GM23338 (cell line): ENCODE measurements at regions not wholly inside any gene's neighbourhood (a gene's known extent, or its start where the extent isn't known, plus 50 kb on each side); places are given as distances from the start of the nearest gene placed in this dataset.

ENCODE experiments used
- ATAC-seq: fragments of 200-7000 bp; cut with Tn5 transposase; 3 replicates; pipeline ENCODE4 v1.9.1; 2020
- DNase-seq: peaks from one replicate; pipeline ENCODE4 v3.0.0-alpha.2; 2015; ENCODE audit warnings: low spot score
- H2AFZ ChIP-seq: fragments of 200-600 bp; sonication (generic); 2 replicates; pipeline ENCODE4 v1.8.0; 2016; ENCODE audit warnings: antibody characterized with exemption, mild to moderate bottlenecking, moderate library complexity
- H3F3A ChIP-seq: fragments of 200-600 bp; sonication (generic); replicated peaks from 2 replicates; pipeline ENCODE4 v1.8.0; 2017; ENCODE audit warnings: antibody characterized with exemption, mixed run types, low read depth
- H3K27ac ChIP-seq: fragments of 200-600 bp; sonication (generic); 2 replicates; pipeline ENCODE4 v1.6.1; 2016; ENCODE audit warnings: low read depth
- H3K27me3 ChIP-seq: fragments of 200-600 bp; sonication (generic); 2 replicates; pipeline ENCODE4 v1.8.0; 2016; ENCODE audit warnings: mild to moderate bottlenecking, mixed run types, moderate library complexity; ENCODE audit not compliant: insufficient read depth
- H3K36me3 ChIP-seq: fragments of 200-600 bp; sonication (generic); 2 replicates; pipeline ENCODE4 v1.8.0; 2016; ENCODE audit warnings: mild to moderate bottlenecking; ENCODE audit not compliant: insufficient read depth
- H3K4me1 ChIP-seq: fragments of 200-600 bp; sonication (generic); 2 replicates; pipeline ENCODE4 v1.8.0; 2016; ENCODE audit warnings: mild to moderate bottlenecking, moderate library complexity; ENCODE audit not compliant: insufficient read depth
- H3K4me2 ChIP-seq: fragments of 200-600 bp; sonication (generic); 2 replicates; pipeline ENCODE4 v1.7.1; 2017; ENCODE audit warnings: mixed run types
- H3K4me3 ChIP-seq: fragments of 200-600 bp; sonication (generic); 2 replicates; pipeline ENCODE4 v1.6.1; 2016; ENCODE audit warnings: mixed run types
- H3K79me2 ChIP-seq: fragments of 200-600 bp; sonication (generic); replicated peaks from 2 replicates; pipeline ENCODE4 v1.8.0; 2017; ENCODE audit warnings: mild to moderate bottlenecking; ENCODE audit not compliant: insufficient read depth
- H3K9me2 ChIP-seq: fragments of 200-600 bp; sonication (generic); 2 replicates; pipeline ENCODE4 v1.8.0; 2017; ENCODE audit not compliant: insufficient read depth
- H4K20me1 ChIP-seq: fragments of 200-600 bp; sonication (generic); replicated peaks from 2 replicates; pipeline ENCODE4 v1.8.0; 2017; ENCODE audit warnings: mild to moderate bottlenecking; ENCODE audit not compliant: insufficient read depth
- H3K27ac Mint-ChIP-seq: 2 replicates; pipeline ENCODE4 v1.8.0; 2020; ENCODE audit warnings: inconsistent platforms, mild to moderate bottlenecking, moderate library complexity, mixed read lengths
- H3K27me3 Mint-ChIP-seq: 3 replicates; pipeline ENCODE4 v1.8.0; 2022; ENCODE audit warnings: low read depth, mild to moderate bottlenecking, moderate library complexity, mixed read lengths, inconsistent platforms; ENCODE audit not compliant: insufficient read depth, poor library complexity
- H3K36me3 Mint-ChIP-seq: 3 replicates; pipeline ENCODE4 v1.8.0; 2021; ENCODE audit warnings: low read depth, mild to moderate bottlenecking, inconsistent platforms, moderate library complexity, mixed read lengths
- H3K4me1 Mint-ChIP-seq: 3 replicates; pipeline ENCODE4 v1.8.0; 2020; ENCODE audit warnings: mild to moderate bottlenecking, inconsistent platforms, mixed read lengths
- H3K4me3 Mint-ChIP-seq: 3 replicates; pipeline ENCODE4 v1.8.0; 2021; ENCODE audit warnings: moderate library complexity, mild to moderate bottlenecking, inconsistent platforms, mixed read lengths
- H3K9me3 Mint-ChIP-seq: 3 replicates; pipeline ENCODE4 v1.8.0; 2020; ENCODE audit warnings: moderate library complexity, mild to moderate bottlenecking, inconsistent platforms, mixed read lengths
- CREB1 ChIP-seq: fragments of 250-450 bp; sonication (Bioruptor Pico); IDR thresholded peaks from 2 replicates; pipeline ENCODE4 v1.5.0; 2020; ENCODE audit warnings: low read depth, mild to moderate bottlenecking, moderate library complexity
- ETS1 ChIP-seq: IDR thresholded peaks from 2 replicates; pipeline ENCODE4 v1.6.1; 2016; ENCODE audit warnings: antibody characterized with exemption
- EZH2 ChIP-seq: fragments of 200-600 bp; sonication (generic); IDR thresholded peaks from one replicate; pipeline ENCODE4 v1.8.0; 2017; ENCODE audit warnings: antibody characterized with exemption, mild to moderate bottlenecking, low read depth; ENCODE audit not compliant: unreplicated experiment
- EZH2phosphoT487 ChIP-seq: fragments of 200-600 bp; sonication (generic); IDR thresholded peaks from one replicate; pipeline ENCODE4 v1.8.1; 2018; ENCODE audit warnings: antibody characterized with exemption; ENCODE audit not compliant: unreplicated experiment
- JUNB ChIP-seq: IDR thresholded peaks from one replicate; pipeline ENCODE4 v1.6.1; 2016; ENCODE audit warnings: antibody characterized with exemption; ENCODE audit not compliant: unreplicated experiment
- NANOG ChIP-seq: IDR thresholded peaks from 2 replicates; pipeline ENCODE4 v1.6.1; 2016; ENCODE audit warnings: antibody characterized with exemption, borderline replicate concordance
- POLR2AphosphoS5 ChIP-seq: IDR thresholded peaks from 2 replicates; pipeline ENCODE4 v1.6.1; 2016; ENCODE audit warnings: antibody characterized with exemption, low read depth
- REST ChIP-seq: IDR thresholded peaks from one replicate; pipeline ENCODE4 v1.6.1; 2018; ENCODE audit warnings: antibody characterized with exemption; ENCODE audit not compliant: unreplicated experiment
- STAT1 ChIP-seq: IDR thresholded peaks from one replicate; pipeline ENCODE4 v1.6.1; 2016; ENCODE audit warnings: antibody characterized with exemption; ENCODE audit not compliant: unreplicated experiment
- ZNF114 ChIP-seq: fragments of 250-450 bp; sonication (Bioruptor Pico); IDR thresholded peaks from 2 replicates; pipeline ENCODE4 v1.5.0; 2020; ENCODE audit warnings: mild to moderate bottlenecking, moderate library complexity
- ZNF331 ChIP-seq: fragments of 250-450 bp; sonication (Bioruptor Pico); IDR thresholded peaks from 2 replicates; pipeline ENCODE4 v1.5.0; 2020; ENCODE audit warnings: low read depth, mild to moderate bottlenecking, moderate library complexity
- ZNF462 ChIP-seq: fragments of 250-450 bp; sonication (Bioruptor Pico); IDR thresholded peaks from 2 replicates; pipeline ENCODE4 v1.5.0; 2020; ENCODE audit warnings: mild to moderate bottlenecking, moderate library complexity

GRCh38 chr14:98240376-98240775 lies 1031.6 kb downstream of the BCL11B start (continued):
- TF ChIP-seq REST (no peak), JUNB (no peak), EZH2 (no peak), ZNF114 (CRISPR knock-in tag) (no peak), ETS1 (no peak)

- no peak overlapping the region for H3K4me3 ChIP-seq
- H3K36me3 Mint-ChIP-seq, result 0 out of 3 replicates have a peak, but pooled peaks cover 5% of the 10 kb centered on the region
- TF ChIP-seq EZH2phosphoT487, result no peak
- TF ChIP-seq ZNF462 (CRISPR knock-in tag), result no peak
- TF ChIP-seq EZH2, result no peak
- no peak for TF ChIP-seq JUNB
- TF ChIP-seq CREB1, result no peak
- no peak for TF ChIP-seq ETS1
- no peak for TF ChIP-seq NANOG
- no peak for TF ChIP-seq POLR2AphosphoS5
- TF ChIP-seq ZNF331 (CRISPR knock-in tag), result no peak
- TF ChIP-seq STAT1, result no peak
Observed at GRCh38 chr14:98242903-98243302, 1029.1 kb downstream of the BCL11B start.

More at GRCh38 chr14:98242903-98243302, 1029.1 kb downstream of the BCL11B start:
- Histone ChIP-seq H3K27me3 (no peaks in the 10 kb centered on the region), H3K27ac (no peak overlapping the region), H3K4me2 (no peak overlapping the region), H4K20me1 (no peaks in the 10 kb centered on the region), H2AFZ (no peak overlapping the region; the same call in 1 of the 2 replicates), H3K9me2 (no peaks in the 10 kb centered on the region), H3K36me3 (no peaks in the 10 kb centered on the region), H3K4me1 (no peaks in the 10 kb centered on the region), H3K79me2 (no peaks in the 10 kb centered on the region), H3F3A (no peaks in the 10 kb centered on the region)
- Mint-ChIP-seq H3K4me3 (no peak overlapping the region), H3K27me3 (peaks cover 3% of the 10 kb centered on the region), H3K27ac (no peak overlapping the region), H3K9me3 (peaks cover 11% of the 10 kb centered on the region), H3K4me1 (no peaks in the 10 kb centered on the region)
- ATAC-seq, result no peak
- no peak for DNase-seq
